HFF-Myc (cell line): ENCODE measurements at regions not wholly inside any gene's neighbourhood (a gene's known extent, or its start where the extent isn't known, plus 50 kb on each side); places are given as distances from the start of the nearest gene placed in this dataset.

Experiments
- DNase-seq: peaks from one replicate; pipeline ENCODE4 v3.0.0-alpha.2; 2011; ENCODE audit warnings: low read depth; ENCODE audit errors: extremely low read depth
- H3K4me3 ChIP-seq: replicated peaks from 2 replicates; pipeline ENCODE4 v1.5.1; 2011; ENCODE audit warnings: low read depth, mild to moderate bottlenecking, control low read depth, low read length
- TF ChIP-seq, protein P1 (sequence below): IDR thresholded peaks from 2 replicates; pipeline ENCODE4 v1.5.1; 2012; ENCODE audit warnings: mild to moderate bottlenecking, low read depth, low read length, control low read depth; ENCODE audit errors: missing control alignments

DNA sequence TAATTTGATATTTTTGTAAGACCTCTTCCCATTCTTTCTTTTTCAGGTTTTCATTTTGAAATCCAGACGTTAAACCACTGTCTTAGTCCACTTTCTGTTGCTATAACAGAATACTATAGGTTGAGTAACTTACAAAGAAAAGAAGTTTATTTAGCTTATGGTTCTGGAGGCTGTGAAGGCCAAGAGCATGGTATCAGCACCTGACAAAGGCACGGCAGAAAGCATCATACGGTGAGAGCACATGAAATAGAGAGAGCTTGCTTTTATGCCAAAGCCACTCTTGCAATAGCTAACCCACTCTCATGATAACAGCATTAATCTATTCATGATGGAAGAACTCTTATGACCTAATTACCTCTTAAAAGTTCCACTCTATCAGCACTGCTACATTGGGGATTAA lies 255.6 kb upstream of the PDE4D start:
- TF ChIP-seq, protein P1, sequence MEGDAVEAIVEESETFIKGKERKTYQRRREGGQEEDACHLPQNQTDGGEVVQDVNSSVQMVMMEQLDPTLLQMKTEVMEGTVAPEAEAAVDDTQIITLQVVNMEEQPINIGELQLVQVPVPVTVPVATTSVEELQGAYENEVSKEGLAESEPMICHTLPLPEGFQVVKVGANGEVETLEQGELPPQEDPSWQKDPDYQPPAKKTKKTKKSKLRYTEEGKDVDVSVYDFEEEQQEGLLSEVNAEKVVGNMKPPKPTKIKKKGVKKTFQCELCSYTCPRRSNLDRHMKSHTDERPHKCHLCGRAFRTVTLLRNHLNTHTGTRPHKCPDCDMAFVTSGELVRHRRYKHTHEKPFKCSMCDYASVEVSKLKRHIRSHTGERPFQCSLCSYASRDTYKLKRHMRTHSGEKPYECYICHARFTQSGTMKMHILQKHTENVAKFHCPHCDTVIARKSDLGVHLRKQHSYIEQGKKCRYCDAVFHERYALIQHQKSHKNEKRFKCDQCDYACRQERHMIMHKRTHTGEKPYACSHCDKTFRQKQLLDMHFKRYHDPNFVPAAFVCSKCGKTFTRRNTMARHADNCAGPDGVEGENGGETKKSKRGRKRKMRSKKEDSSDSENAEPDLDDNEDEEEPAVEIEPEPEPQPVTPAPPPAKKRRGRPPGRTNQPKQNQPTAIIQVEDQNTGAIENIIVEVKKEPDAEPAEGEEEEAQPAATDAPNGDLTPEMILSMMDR: no peak
- H3K4me3 ChIP-seq: no peak overlapping the region
- no peak for DNase-seq

GRCh38 chr5:60148366-60148765 lies 254.8 kb upstream of the PDE4D start:
- DNase-seq: no peak
- TF ChIP-seq, protein P1: no peak
- H3K4me3 ChIP-seq: no peak overlapping the region

DNA sequence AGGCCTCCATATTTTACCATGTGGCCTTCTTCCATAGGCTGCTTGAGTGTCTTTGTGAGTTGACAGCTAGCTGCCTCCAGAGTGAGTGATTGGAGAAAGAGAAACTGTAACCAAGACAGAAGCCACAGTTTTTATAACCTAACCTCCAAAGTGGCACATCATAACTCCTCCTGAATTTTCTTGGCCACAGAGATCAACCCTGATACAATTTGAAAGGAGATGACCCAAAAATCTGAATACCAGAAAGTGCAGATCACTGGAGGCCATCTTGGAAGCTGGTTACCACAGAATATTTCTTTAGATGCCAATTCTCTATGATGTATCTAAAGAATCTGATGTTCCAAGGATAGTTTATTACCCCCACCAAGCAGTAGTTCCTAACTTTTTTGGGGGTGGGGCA lies 254.3 kb upstream of the PDE4D start:
- no peak for DNase-seq
- no peak overlapping the region for H3K4me3 ChIP-seq
- TF ChIP-seq, protein P1: no peak

DNA sequence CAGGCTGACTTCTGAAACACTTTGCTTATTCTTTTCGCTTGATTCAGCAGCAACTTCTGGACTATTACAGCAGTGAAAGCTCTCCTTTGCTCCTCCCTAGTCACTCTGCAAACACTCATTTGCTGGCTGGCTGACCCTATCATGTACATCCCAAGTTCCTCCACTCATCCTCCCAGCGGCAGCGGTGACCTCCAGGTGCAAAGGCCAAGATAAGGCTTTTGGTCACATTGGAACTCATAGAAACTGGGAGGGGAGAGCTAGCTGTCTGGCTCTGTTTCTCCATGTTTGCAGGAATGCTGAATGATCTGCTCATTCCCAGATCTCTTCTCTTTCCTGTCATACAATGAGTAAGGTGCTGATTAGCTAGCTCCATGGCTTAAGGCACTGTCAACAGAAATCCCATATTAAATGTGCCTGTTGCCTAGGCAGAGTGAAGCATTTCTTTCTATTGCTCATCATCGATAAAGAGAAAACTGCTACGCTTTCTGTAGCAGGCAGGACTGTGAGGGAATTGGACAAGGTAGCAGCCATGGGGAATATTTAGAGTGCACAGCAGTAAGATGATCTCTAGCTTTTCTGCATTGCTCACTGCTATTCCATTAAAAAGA lies 250.5 kb upstream of the PDE4D start:
- DNase-seq: no peak
- TF ChIP-seq, protein P1: no peak
- H3K4me3 ChIP-seq: no peak overlapping the region

GRCh38 chr5:60141119-60141518 lies 247.6 kb upstream of the PDE4D start:
- DNase-seq: no peak
- H3K4me3 ChIP-seq: no peak overlapping the region
- TF ChIP-seq, protein P1: no peak

GRCh38 chr5:60136841-60137240 lies 243.3 kb upstream of the PDE4D start:
- TF ChIP-seq, protein P1: no peak
- DNase-seq: no peak
- no peak overlapping the region for H3K4me3 ChIP-seq

DNA sequence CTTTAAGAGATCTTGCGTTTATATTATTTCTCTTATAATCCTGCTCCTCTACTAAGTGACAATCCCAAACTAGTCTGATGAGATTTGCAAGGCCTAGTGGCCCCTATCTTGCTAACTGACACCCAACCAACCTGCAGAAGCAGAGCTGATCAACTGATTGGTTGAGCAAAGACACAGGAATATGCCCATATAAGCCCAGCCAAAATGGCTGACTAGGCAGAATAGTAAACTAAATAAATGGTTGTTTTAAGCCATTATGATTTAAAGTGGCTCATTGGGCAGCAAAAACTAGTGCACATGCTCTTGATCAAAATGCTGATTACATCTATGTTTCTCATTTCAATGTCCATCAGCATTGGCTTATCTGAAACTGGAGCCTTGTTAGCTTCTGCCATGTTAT lies 238.0 kb upstream of the PDE4D start:
- TF ChIP-seq, protein P1: no peak
- no peak for DNase-seq
- H3K4me3 ChIP-seq: no peak overlapping the region
